K562 (cell line): ENCODE measurements at regions not wholly inside any gene's neighbourhood (a gene's known extent, or its start where the extent isn't known, plus 50 kb on each side); places are given as distances from the start of the nearest gene placed in this dataset.

Experiments used
- ATAC-seq: fragments of 200-7000 bp; cut with Tn5 transposase; 3 replicates; pipeline ENCODE4 v1.9.1; 2020; ENCODE audit warnings: moderate library complexity
- BruUV-seq: library from RNA; stranded (reverse); fragments of 400-500 nt; replicated peaks from 2 replicates; lab custom pipeline; 2021; lab: Mats Ljungman, UMichigan
- CTCF ChIA-PET: fragments of 300-600 bp; formaldehyde crosslinking; extraction: SDS; loops from one replicate; lab custom pipeline; 2021; ENCODE audit warnings: low intra/inter-chr PET ratio; lab: Yijun Ruan, JAX
- POLR2A ChIA-PET: fragments of 300-600, 350-650 bp; sonication (Branson Sonifier 250); formaldehyde crosslinking; extraction: SDS; loops from one replicate; lab custom pipeline; 2021; ENCODE audit warnings: antibody characterized with exemption, inconsistent platforms; lab: Yijun Ruan, JAX
- DNase-seq, 4 experiments: peaks; one replicate each; pipeline versions ENCODE4 v3.0.0 to v3.0.0-alpha.2; 2011 to 2018; ENCODE audit warnings: low spot score in 3 of 4, mixed read lengths in 3 of 4; ENCODE audit errors: extremely low read depth in 1 of 4
- FAIRE-seq: peaks from 2 replicates; lab custom pipeline; 2011; peaks lifted over from hg19 to GRCh38; lab: Jason Lieb, UNC
- H2AFZ ChIP-seq: 2 replicates; pipeline ENCODE4 v1.6.0; 2011; ENCODE audit warnings: low read depth, low read length, control low read depth, inconsistent platforms
- H3K27ac ChIP-seq: fragments of 200-600 bp; 3 replicates; pipeline ENCODE4 v1.8.0; 2011; ENCODE audit warnings: low read depth, mild to moderate bottlenecking, control low read depth, inconsistent platforms, low read length, moderate library complexity, mixed read lengths; ENCODE audit errors: extremely low read depth
- H3K27me3 ChIP-seq, 2 experiments: fragments of 300-600 bp in 1 of 2; 2 replicates in 1 of 2; 3 replicates in 1 of 2; pipeline versions ENCODE4 v1.6.0 to v1.8.0; 2011; ENCODE audit warnings: inconsistent platforms in 2 of 2, low read length in 2 of 2, mild to moderate bottlenecking in 1 of 2, mixed read lengths in 1 of 2, moderate library complexity in 1 of 2; ENCODE audit not compliant: control insufficient read depth in 2 of 2, insufficient read depth in 2 of 2
- H3K36me3 ChIP-seq: fragments of 300-600 bp; 3 replicates; pipeline ENCODE4 v1.8.0; 2011; ENCODE audit warnings: mild to moderate bottlenecking, low read length, inconsistent platforms; ENCODE audit not compliant: control insufficient read depth, insufficient read depth
- H3K4me1 ChIP-seq, 2 experiments: fragments of 200-600 bp in 1 of 2; replicated peaks in 1 of 2; 2 replicates in 1 of 2; 3 replicates in 1 of 2; pipeline versions ENCODE4 v1.5.1 to v1.8.0; 2011; ENCODE audit warnings: inconsistent platforms in 2 of 2, low read length in 2 of 2, mild to moderate bottlenecking in 1 of 2, mixed read lengths in 1 of 2, moderate library complexity in 1 of 2; ENCODE audit not compliant: control insufficient read depth in 2 of 2, insufficient read depth in 2 of 2
- H3K4me2 ChIP-seq: 2 replicates; pipeline ENCODE4 v1.6.1; 2011; ENCODE audit warnings: low read length, control low read depth, inconsistent platforms, mixed read lengths; ENCODE audit not compliant: insufficient read depth
- H3K4me3 ChIP-seq: fragments of 200-600 bp; sonication (generic), shearing (Covaris generic); 2 replicates; pipeline ENCODE4 v1.5.1; 2016; ENCODE audit warnings: control low read depth, inconsistent platforms
- H3K79me2 ChIP-seq: fragments of 200-600 bp; 3 replicates; pipeline ENCODE4 v1.8.0; 2011; ENCODE audit warnings: low read length, inconsistent platforms; ENCODE audit not compliant: control insufficient read depth, insufficient read depth
- H3K9ac ChIP-seq, 2 experiments: 2 replicates each; pipeline versions ENCODE4 v1.6.0 to v1.6.1; 2011; ENCODE audit warnings: low read depth in 2 of 2, low read length in 2 of 2, control low read depth in 1 of 2, inconsistent platforms in 1 of 2, mild to moderate bottlenecking in 1 of 2, mixed read lengths in 1 of 2; ENCODE audit not compliant: insufficient read depth in 1 of 2
- H3K9me1 ChIP-seq: one replicate; pipeline ENCODE4 v1.6.0; 2011; ENCODE audit warnings: inconsistent platforms, mild to moderate bottlenecking, low read length, moderate library complexity; ENCODE audit not compliant: control insufficient read depth, insufficient read depth
- H3K9me3 ChIP-seq: replicated peaks from 2 replicates; pipeline ENCODE4 v1.5.1; 2011; ENCODE audit warnings: low read depth, low read length, inconsistent platforms; ENCODE audit not compliant: control insufficient read depth, insufficient read depth
- H4K20me1 ChIP-seq: replicated peaks from 2 replicates; pipeline ENCODE4 v1.6.1; 2011; ENCODE audit warnings: low read length, inconsistent platforms, mixed read lengths; ENCODE audit not compliant: control insufficient read depth, insufficient read depth
- CBX3 ChIP-seq, 2 experiments: IDR thresholded peaks; 1 replicate in 1 of 2; 2 replicates in 1 of 2; pipeline ENCODE4 v1.6.1; 2012; ENCODE audit warnings: inconsistent platforms in 2 of 2, low read length in 2 of 2, borderline replicate concordance in 1 of 2, control low read depth in 1 of 2
- HDAC1 ChIP-seq, 2 experiments: fragments of 450-650 bp; IDR thresholded peaks; 2 replicates each; pipeline ENCODE4 v1.6.1; 2016 to 2017; ENCODE audit warnings: inconsistent platforms in 1 of 2, mild to moderate bottlenecking in 1 of 2, moderate library complexity in 1 of 2
- HNRNPLL ChIP-seq: fragments of 200-400 bp; formaldehyde crosslinking; IDR thresholded peaks from 2 replicates; pipeline ENCODE4 v1.6.1; 2017; ENCODE audit warnings: low read length, low read depth, mild to moderate bottlenecking; ENCODE audit not compliant: poor library complexity, severe bottlenecking
- JUND ChIP-seq, 2 experiments: IDR thresholded peaks; 2 replicates in 1 of 2; 3 replicates in 1 of 2; pipeline ENCODE4 v1.6.1; 2011; ENCODE audit warnings: borderline replicate concordance in 2 of 2, low read depth in 2 of 2, low read length in 2 of 2, improper control_type of control experiment in 1 of 2, missing biosample characterization in 1 of 2, missing genetic modification characterization in 1 of 2, missing genetic modification reagents in 1 of 2
- LARP7 ChIP-seq: fragments of 450-650 bp; IDR thresholded peaks from 2 replicates; pipeline ENCODE4 v1.6.1; 2016
- MXI1 ChIP-seq: IDR thresholded peaks from 2 replicates; pipeline ENCODE4 v1.6.1; 2011; ENCODE audit warnings: low read depth, mild to moderate bottlenecking, improper control_type of control experiment, low read length
- NCOA6 ChIP-seq: fragments of 450-650 bp; IDR thresholded peaks from 2 replicates; pipeline ENCODE4 v1.6.1; 2017; ENCODE audit warnings: mild to moderate bottlenecking
- NFATC3 ChIP-seq: fragments of 450-650 bp; IDR thresholded peaks from 2 replicates; pipeline ENCODE4 v1.6.1; 2017; ENCODE audit warnings: mild to moderate bottlenecking
- NR4A1 ChIP-seq, 2 experiments: fragments of 250-450 bp in 1 of 2; fragments of 450-650 bp in 1 of 2; sonication (Bioruptor Pico) in 1 of 2; IDR thresholded peaks; 2 replicates each; pipeline versions ENCODE4 v1.4.0 to v1.6.1; 2016 to 2020; ENCODE audit warnings: mild to moderate bottlenecking in 2 of 2, missing compliant biosample characterization in 1 of 2, missing genetic modification characterization in 1 of 2, moderate library complexity in 1 of 2
- PURB ChIP-seq: sonication (generic); formaldehyde crosslinking; IDR thresholded peaks from 2 replicates; pipeline ENCODE4 v1.9.0; 2021; ENCODE audit warnings: low read depth, mild to moderate bottlenecking, missing genetic modification reagents
- RCOR1 ChIP-seq, 2 experiments: IDR thresholded peaks; 2 replicates each; pipeline ENCODE4 v1.6.1; 2012; ENCODE audit warnings: low read depth in 2 of 2, low read length in 2 of 2, borderline replicate concordance in 1 of 2, improper control_type of control experiment in 1 of 2
- SMARCC2 ChIP-seq: fragments of 450-650 bp; IDR thresholded peaks from 2 replicates; pipeline ENCODE4 v1.6.1; 2017; ENCODE audit warnings: antibody characterized with exemption, moderate library complexity, mild to moderate bottlenecking, low read depth
- ZC3H8 ChIP-seq: fragments of 450-650 bp; IDR thresholded peaks from 2 replicates; pipeline ENCODE4 v1.6.1; 2017
- ZKSCAN8 ChIP-seq: fragments of 200-800 bp; sonication (Bioruptor generic); IDR thresholded peaks from 2 replicates; pipeline ENCODE4 v1.6.1; 2016; ENCODE audit warnings: missing genetic modification characterization, missing compliant biosample characterization
- ZNF589 ChIP-seq: fragments of 200-800 bp; sonication (Bioruptor generic); IDR thresholded peaks from 2 replicates; pipeline ENCODE4 v1.6.1; 2016; ENCODE audit warnings: low read depth, missing genetic modification characterization, missing compliant biosample characterization
- ZNF717 ChIP-seq: fragments of 250-450 bp; sonication (Bioruptor Pico); IDR thresholded peaks from 2 replicates; pipeline ENCODE4 v1.5.0; 2021
- ZNF76 ChIP-seq: fragments of 250-450 bp; sonication (Bioruptor Pico); IDR thresholded peaks from 2 replicates; pipeline ENCODE4 v1.4.0; 2020; ENCODE audit warnings: mild to moderate bottlenecking, moderate library complexity, borderline replicate concordance
- WGBS: fragments of 100-300 bp; shearing (Covaris generic); methylation state at CpG from one replicate; pipeline ENCODE4 v1.1.6; 2016; ENCODE audit warnings: low coverage, mixed read lengths; ENCODE audit not compliant: insufficient coverage; ENCODE audit errors: missing lambda C conversion rate; 5-methylcytosine and 5-hydroxymethylcytosine counted together
- in situ Hi-C: fragments of 300-500 bp; cut with MboI; formaldehyde crosslinking; loops from 4 replicates; pipeline ENCODE4 v1.15.0; 2018; ENCODE audit warnings: inconsistent platforms, mixed read lengths
- intact Hi-C: fragments of 100-400 bp; cut with micrococcal nuclease; formaldehyde crosslinking; loops from 2 replicates; pipeline ENCODE4 v1.14.2; 2022
- TF ChIP-seq, protein P1 (sequence below): sonication (generic); formaldehyde crosslinking; IDR thresholded peaks from 2 replicates; pipeline ENCODE4 v1.8.0; 2022; ENCODE audit warnings: mild to moderate bottlenecking, missing genetic modification reagents, borderline replicate concordance
- TF ChIP-seq, protein P2 (sequence below): fragments of 250-450 bp; sonication (Bioruptor Pico); IDR thresholded peaks from 2 replicates; pipeline ENCODE4 v1.4.0; 2020; ENCODE audit warnings: borderline replicate concordance

DNA sequence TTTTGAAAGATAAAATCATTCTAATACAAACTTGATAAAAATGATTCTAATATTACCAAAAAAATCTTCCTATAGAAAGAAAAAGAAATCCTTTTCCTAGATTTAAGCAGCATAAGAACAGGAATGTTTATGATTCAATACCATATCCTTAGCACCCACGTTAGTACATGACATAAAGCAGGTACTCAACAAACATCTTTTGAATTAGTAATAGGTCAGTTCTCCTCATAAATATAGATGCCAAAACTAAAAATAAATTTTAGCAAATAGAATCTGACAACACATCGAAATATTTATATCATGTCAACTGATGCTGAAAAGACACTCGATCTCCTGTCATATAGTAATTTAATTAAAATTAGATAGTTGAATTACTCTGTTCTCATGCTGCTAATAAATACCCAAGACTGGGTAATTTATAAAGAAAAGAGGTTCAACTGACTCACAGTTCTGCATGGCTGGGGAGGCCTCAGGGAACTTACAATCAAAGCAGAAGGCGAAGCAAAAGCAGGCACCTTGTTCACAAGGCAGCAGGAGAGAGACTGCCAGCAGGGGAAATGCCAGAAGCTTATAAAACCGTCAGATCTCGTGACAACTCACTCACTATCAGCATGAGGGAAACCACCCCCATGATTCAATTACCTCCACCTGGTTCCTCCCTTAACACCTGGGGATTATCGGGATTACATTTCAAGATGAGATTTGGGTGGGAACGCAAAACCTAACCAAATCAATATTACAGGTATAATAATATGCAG lies 191.8 kb downstream of the HTR7 start:
- Histone ChIP-seq H2AFZ (no peak overlapping the region), H3K27ac (no peak overlapping the region), H3K9me1 (no peaks in the 10 kb centered on the region), H4K20me1 (no peaks in the 10 kb centered on the region), H3K27me3 (no peaks in the 10 kb centered on the region), H3K9me3 (no peaks in the 10 kb centered on the region; the same call in 1 of the 2 replicates), H3K79me2 (no peaks in the 10 kb centered on the region), H3K4me3 (no peak overlapping the region), H3K4me1 (no peaks in the 10 kb centered on the region), H3K36me3 (no peaks in the 10 kb centered on the region), H3K4me2 (no peak overlapping the region), H3K9ac (no peak overlapping the region)
- in situ Hi-C loops (no loop called here), intact Hi-C loops (no loop called here)
- POLR2A ChIA-PET = no interaction called here
- DNase-seq = no peak
- 1% methylated on average over 8 of the region's 8 CpGs for WGBS
- BruUV-seq = no TSS peak
- FAIRE-seq = no peak
- TF ChIP-seq LARP7 = no peak
- no peak for TF ChIP-seq ZKSCAN8 (CRISPR knock-in tag)
- TF ChIP-seq SMARCC2 = no peak
- TF ChIP-seq, protein P1, sequence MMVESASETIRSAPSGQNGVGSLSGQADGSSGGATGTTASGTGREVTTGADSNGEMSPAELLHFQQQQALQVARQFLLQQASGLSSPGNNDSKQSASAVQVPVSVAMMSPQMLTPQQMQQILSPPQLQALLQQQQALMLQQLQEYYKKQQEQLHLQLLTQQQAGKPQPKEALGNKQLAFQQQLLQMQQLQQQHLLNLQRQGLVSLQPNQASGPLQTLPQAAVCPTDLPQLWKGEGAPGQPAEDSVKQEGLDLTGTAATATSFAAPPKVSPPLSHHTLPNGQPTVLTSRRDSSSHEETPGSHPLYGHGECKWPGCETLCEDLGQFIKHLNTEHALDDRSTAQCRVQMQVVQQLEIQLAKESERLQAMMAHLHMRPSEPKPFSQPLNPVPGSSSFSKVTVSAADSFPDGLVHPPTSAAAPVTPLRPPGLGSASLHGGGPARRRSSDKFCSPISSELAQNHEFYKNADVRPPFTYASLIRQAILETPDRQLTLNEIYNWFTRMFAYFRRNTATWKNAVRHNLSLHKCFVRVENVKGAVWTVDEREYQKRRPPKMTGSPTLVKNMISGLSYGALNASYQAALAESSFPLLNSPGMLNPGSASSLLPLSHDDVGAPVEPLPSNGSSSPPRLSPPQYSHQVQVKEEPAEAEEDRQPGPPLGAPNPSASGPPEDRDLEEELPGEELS (CRISPR knock-in tag) = no peak
- TF ChIP-seq MXI1 = no peak
- no peak for TF ChIP-seq HNRNPLL
- TF ChIP-seq NR4A1 (CRISPR knock-in tag; IDR thresholded peaks at IDR 0.05) = no peak
- no peak for TF ChIP-seq NR4A1 (tag; IDR thresholded peaks at IDR 0.05)
- no peak for TF ChIP-seq ZNF76 (CRISPR knock-in tag)
- no peak for TF ChIP-seq JUND (IDR thresholded peaks at IDR 0.05; ENCODE audit: borderline replicate concordance, low read depth, low read length)
- TF ChIP-seq JUND (tag; IDR thresholded peaks at IDR 0.05; ENCODE audit: borderline replicate concordance, low read depth, low read length) = no peak
- no peak for TF ChIP-seq ZC3H8
- no peak for TF ChIP-seq PURB
- TF ChIP-seq ZNF589 (CRISPR knock-in tag) = no peak
- no peak for TF ChIP-seq ZNF717 (CRISPR knock-in tag)
- no peak for TF ChIP-seq RCOR1 (IDR thresholded peaks at IDR 0.05; ENCODE audit: borderline replicate concordance in 1 of 2, low read depth in 2 of 2, low read length in 2 of 2)
- TF ChIP-seq HDAC1 (IDR thresholded peaks at IDR 0.05) = no peak
- TF ChIP-seq NCOA6 = no peak
- no peak for TF ChIP-seq CBX3 (IDR thresholded peaks at IDR 0.05; ENCODE audit: borderline replicate concordance in 1 of 2, low read length in 2 of 2)
- TF ChIP-seq NFATC3 = no peak
- TF ChIP-seq, protein P2, sequence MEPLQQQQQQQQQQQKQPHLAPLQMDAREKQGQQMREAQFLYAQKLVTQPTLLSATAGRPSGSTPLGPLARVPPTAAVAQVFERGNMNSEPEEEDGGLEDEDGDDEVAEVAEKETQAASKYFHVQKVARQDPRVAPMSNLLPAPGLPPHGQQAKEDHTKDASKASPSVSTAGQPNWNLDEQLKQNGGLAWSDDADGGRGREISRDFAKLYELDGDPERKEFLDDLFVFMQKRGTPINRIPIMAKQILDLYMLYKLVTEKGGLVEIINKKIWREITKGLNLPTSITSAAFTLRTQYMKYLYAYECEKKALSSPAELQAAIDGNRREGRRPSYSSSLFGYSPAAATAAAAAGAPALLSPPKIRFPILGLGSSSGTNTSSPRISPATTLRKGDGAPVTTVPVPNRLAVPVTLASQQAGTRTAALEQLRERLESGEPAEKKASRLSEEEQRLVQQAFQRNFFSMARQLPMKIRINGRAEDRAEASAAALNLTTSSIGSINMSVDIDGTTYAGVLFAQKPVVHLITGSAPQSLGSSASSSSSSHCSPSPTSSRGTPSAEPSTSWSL (CRISPR knock-in tag) = no peak
- ATAC-seq = no peak
- CTCF ChIA-PET = no interaction called here
